ENCODE measurements at regions not wholly inside any gene's neighbourhood (a gene's known extent, or its start where the extent isn't known, plus 50 kb on each side); places are given as distances from the start of the nearest gene placed in this dataset.

GRCh38 chr2:65940856-65941255, 494.1 kb upstream of the MEIS1 start (continued):
- TF ChIP-seq IRF3 (IDR thresholded peaks at IDR 0.05; ENCODE audit: low read depth, low read length) (no peak), GABPA (IDR thresholded peaks at IDR 0.05; ENCODE audit: low read depth) (no peak), FOSL2 (IDR thresholded peaks at IDR 0.05; ENCODE audit: borderline replicate concordance, low read depth) (no peak), POLR2AphosphoS5 (IDR thresholded peaks at IDR 0.05; ENCODE audit: low read depth, low read length) (no peak), NRF1 (IDR thresholded peaks at IDR 0.05; ENCODE audit: low read depth, low read length) (no peak), ZBTB33 (IDR thresholded peaks at IDR 0.05; ENCODE audit: borderline replicate concordance, low read depth) (no peak), FOXM1 (IDR thresholded peaks at IDR 0.05; ENCODE audit: low read depth) (no peak)

GRCh38 chr2:65939687-65940086, 495.2 kb upstream of the MEIS1 start:
- POLR2A ChIA-PET = no interaction called here
- Histone ChIP-seq H3K79me2 (ENCODE audit: insufficient read depth) (no peaks in the 10 kb centered on the region), H3K9me2 (no peaks in the 10 kb centered on the region), H2AFZ (ENCODE audit: low read depth) (no peak overlapping the region), H3K9ac (no peak overlapping the region), H3K27me3 (ENCODE audit: insufficient read depth) (no peaks in the 10 kb centered on the region), H3K27ac (ENCODE audit: low read depth in 2 of 2, low read length in 1 of 2) (no peak overlapping the region), H3K9me3 (no peaks in the 10 kb centered on the region), H4K20me1 (ENCODE audit: insufficient read depth) (no peaks in the 10 kb centered on the region), H3K36me3 (replicated peaks in 1 of 2; ENCODE audit: control insufficient read depth in 1 of 2, insufficient read depth in 2 of 2, low read length in 1 of 2) (no peaks in the 10 kb centered on the region), H3K4me3 (ENCODE audit: low read depth in 2 of 2, low read length in 1 of 2) (no peak overlapping the region), H3K4me2 (no peak overlapping the region), H3F3A (replicated peaks; ENCODE audit: insufficient read depth) (no peaks in the 10 kb centered on the region), H3K4me1 (ENCODE audit: control insufficient read depth in 1 of 2, insufficient read depth in 2 of 2, low read depth in 1 of 2, low read length in 1 of 2) (no peaks in the 10 kb centered on the region)
- no peak for DNase-seq
- CTCF ChIA-PET = interaction anchor here (0.6 kb wide), 1 partner anchor 29 kb away, joined by 3 read pairs; no protein-coding TSS in a partner anchor
- 21% methylated on average over 2 of the region's 2 CpGs for WGBS (ENCODE audit: low lambda C conversion rate)
- TF ChIP-seq RAD21 (IDR thresholded peaks at IDR 0.05; ENCODE audit: low read length) (no peak), CTCF (IDR thresholded peaks at IDR 0.05) (no peak), MAX (IDR thresholded peaks at IDR 0.05; ENCODE audit: low read depth) (no peak), FOXJ3 (CRISPR knock-in tag; IDR thresholded peaks at IDR 0.05) (no peak)
